Liver (tissue), 8 donors: ENCODE measurements at regions not wholly inside any gene's neighbourhood (a gene's known extent, or its start where the extent isn't known, plus 50 kb on each side); places are given as distances from the start of the nearest gene placed in this dataset.

ENCODE experiments used
- DNase-seq: peaks from one replicate; pipeline ENCODE4 v3.0.0-alpha.2; 2017; ENCODE audit warnings: low spot score
- H3K27ac ChIP-seq, 2 donors: one replicate each; pipeline ENCODE4 v1.7.0; 2013; ENCODE audit warnings: inconsistent platforms in 2 of 2, low read length in 2 of 2, control low read depth in 1 of 2, low read depth in 1 of 2, mild to moderate bottlenecking in 1 of 2
- H3K27me3 ChIP-seq, 4 donors: one replicate each; pipeline versions ENCODE4 v1.6.1 to v1.7.0; 2013; ENCODE audit warnings: low read length in 3 of 4, inconsistent platforms in 1 of 4, mild to moderate bottlenecking in 1 of 4, moderate library complexity in 1 of 4; ENCODE audit not compliant: control insufficient read depth in 4 of 4, insufficient read depth in 4 of 4
- H3K36me3 ChIP-seq, 4 donors: one replicate each; pipeline versions ENCODE4 v1.6.1 to v1.7.0; 2013; ENCODE audit warnings: low read length in 3 of 4, mild to moderate bottlenecking in 3 of 4, low read depth in 1 of 4, moderate library complexity in 1 of 4; ENCODE audit not compliant: control insufficient read depth in 4 of 4, insufficient read depth in 3 of 4
- H3K4me1 ChIP-seq, 4 donors: one replicate each; pipeline versions ENCODE4 v1.6.1 to v1.7.0; 2013; ENCODE audit warnings: low read length in 3 of 4, mild to moderate bottlenecking in 3 of 4, moderate library complexity in 1 of 4; ENCODE audit not compliant: control insufficient read depth in 4 of 4, insufficient read depth in 4 of 4
- H3K4me3 ChIP-seq, 3 donors: one replicate each; pipeline versions ENCODE4 v1.6.1 to v1.7.0; 2013; ENCODE audit warnings: low read length in 3 of 3, control low read depth in 1 of 3, low read depth in 1 of 3, mild to moderate bottlenecking in 1 of 3
- H3K9ac ChIP-seq, 2 donors: one replicate each; pipeline ENCODE4 v1.7.0; 2013; ENCODE audit warnings: low read length in 2 of 2, mild to moderate bottlenecking in 2 of 2, moderate library complexity in 2 of 2, control low read depth in 1 of 2, low read depth in 1 of 2
- H3K9me3 ChIP-seq, 4 donors: one replicate each; pipeline versions ENCODE4 v1.6.1 to v1.7.0; 2013; ENCODE audit warnings: low read length in 3 of 4; ENCODE audit not compliant: control insufficient read depth in 4 of 4
- ATF3 ChIP-seq: IDR thresholded peaks from 2 replicates; pipeline ENCODE4 v1.6.1; 2016; ENCODE audit warnings: antibody characterized with exemption
- CTCF ChIP-seq: fragments of 150-350 bp; IDR thresholded peaks from 2 replicates; pipeline ENCODE4 v1.5.1; 2017; ENCODE audit warnings: improper control_type of control experiment, low read depth, low read length; ENCODE audit not compliant: missing input control
- FOXA1 ChIP-seq: IDR thresholded peaks from 2 replicates; pipeline ENCODE4 v1.6.1; 2016; ENCODE audit warnings: antibody characterized with exemption
- FOXA2 ChIP-seq: IDR thresholded peaks from 2 replicates; pipeline ENCODE4 v1.6.1; 2016; ENCODE audit warnings: antibody characterized with exemption
- HNF4A ChIP-seq, 2 donors: conservative IDR thresholded peaks; 2 replicates each; pipeline ENCODE4 v1.6.1; 2016; ENCODE audit warnings: antibody characterized with exemption in 2 of 2, mild to moderate bottlenecking in 2 of 2
- HNF4G ChIP-seq: IDR thresholded peaks from 2 replicates; pipeline ENCODE4 v1.6.1; 2016; ENCODE audit warnings: antibody characterized with exemption
- JUND ChIP-seq, 2 donors: IDR thresholded peaks; 2 replicates each; pipeline ENCODE4 v1.6.1; 2016; ENCODE audit warnings: antibody characterized with exemption in 2 of 2
- MAX ChIP-seq: IDR thresholded peaks from 2 replicates; pipeline ENCODE4 v1.6.1; 2016; ENCODE audit warnings: antibody characterized with exemption
- NR2F2 ChIP-seq: IDR thresholded peaks from 2 replicates; pipeline ENCODE4 v1.6.1; 2016; ENCODE audit warnings: antibody characterized with exemption
- RAD21 ChIP-seq, 2 donors: IDR thresholded peaks; 2 replicates each; pipeline ENCODE4 v1.6.1; 2016; ENCODE audit warnings: antibody characterized with exemption in 2 of 2, mild to moderate bottlenecking in 2 of 2
- REST ChIP-seq: IDR thresholded peaks from 2 replicates; pipeline ENCODE4 v1.6.1; 2016; ENCODE audit warnings: antibody characterized with exemption, mild to moderate bottlenecking
- RXRA ChIP-seq, 2 donors: IDR thresholded peaks; 2 replicates each; pipeline ENCODE4 v1.6.1; 2017 to 2018; ENCODE audit warnings: antibody characterized with exemption in 2 of 2, mild to moderate bottlenecking in 1 of 2
- SP1 ChIP-seq: IDR thresholded peaks from 2 replicates; pipeline ENCODE4 v1.6.1; 2018; ENCODE audit warnings: antibody characterized with exemption, mild to moderate bottlenecking
- TAF1 ChIP-seq: conservative IDR thresholded peaks from 2 replicates; pipeline ENCODE4 v1.6.1; 2016; ENCODE audit warnings: antibody characterized with exemption, mild to moderate bottlenecking
- YY1 ChIP-seq: IDR thresholded peaks from 2 replicates; pipeline ENCODE4 v1.6.1; 2016; ENCODE audit warnings: antibody characterized with exemption, mild to moderate bottlenecking
- ZBTB33 ChIP-seq: IDR thresholded peaks from 2 replicates; pipeline ENCODE4 v1.6.1; 2016; ENCODE audit warnings: antibody characterized with exemption
- WGBS: extraction: QIAGEN DNeasy Blood & Tissue Kit; methylation state at CpG from one replicate; pipeline ENCODE4 v1.1.7; 2013; 5-methylcytosine and 5-hydroxymethylcytosine counted together
- donor health status: healthy.
- donor health status: healthy.
- donor health status: healthy.
- donor health status: healthy.
- donor health status: healthy.

GRCh38 chr2:84212611-84213314 is 246.3 kb downstream of the SUCLG1 start:
- H3K9ac ChIP-seq: no peak overlapping the region
- H3K27ac ChIP-seq: no peak overlapping the region
- H3K4me1 ChIP-seq: no peaks in the 10 kb centered on the region
- WGBS: 77% methylated on average over 5 of the region's 5 CpGs
- no peaks in the 10 kb centered on the region for H3K36me3 ChIP-seq
- no peak overlapping the region for H3K4me3 ChIP-seq
- no peak for TF ChIP-seq HNF4G
- TF ChIP-seq REST: no peak
- TF ChIP-seq FOXA1: no peak
- no peak for TF ChIP-seq RAD21 (IDR thresholded peaks at IDR 0.05)
- TF ChIP-seq HNF4A (conservative IDR thresholded peaks at IDR 0.05): no peak
- TF ChIP-seq TAF1: no peak
- H3K9me3 ChIP-seq: no peaks in the 10 kb centered on the region
- H3K27me3 ChIP-seq: peaks cover 0 to 5% (median 0%) of the 10 kb centered on the region in 4 donors
- no peak for DNase-seq

- no peak for DNase-seq
- 61% methylated on average over 7 of the region's 7 CpGs for WGBS
Measured at GRCh38 chr2:84209941-84210340, 249.1 kb downstream of the SUCLG1 start.

GRCh38 chr2:84204995-84205394 is 254.1 kb downstream of the SUCLG1 start:
- Histone ChIP-seq H3K4me1 (no peaks in the 10 kb centered on the region), H3K4me3 (no peak overlapping the region), H3K9me3 (no peaks in the 10 kb centered on the region), H3K27ac (no peak overlapping the region), H3K9ac (no peak overlapping the region), H3K27me3 (no peaks in the 10 kb centered on the region), H3K36me3 (no peaks in the 10 kb centered on the region)
- 90% methylated on average over 3 of the region's 3 CpGs for WGBS
- no peak for DNase-seq
- TF ChIP-seq CTCF: no peak
- TF ChIP-seq HNF4G: no peak
- no peak for TF ChIP-seq FOXA1
- no peak for TF ChIP-seq ATF3
- TF ChIP-seq SP1: no peak
- no peak for TF ChIP-seq TAF1
- TF ChIP-seq REST: no peak
- no peak for TF ChIP-seq RAD21 (IDR thresholded peaks at IDR 0.05)
- TF ChIP-seq YY1: no peak
- no peak for TF ChIP-seq MAX
- no peak for TF ChIP-seq JUND (IDR thresholded peaks at IDR 0.05)
- no peak for TF ChIP-seq NR2F2
- TF ChIP-seq RXRA (IDR thresholded peaks at IDR 0.05): no peak
- no peak for TF ChIP-seq ZBTB33
- no peak for TF ChIP-seq HNF4A (conservative IDR thresholded peaks at IDR 0.05)
- TF ChIP-seq FOXA2: no peak

More at GRCh38 chr2:84209941-84210340, 249.1 kb downstream of the SUCLG1 start:
- no peaks in the 10 kb centered on the region for H3K36me3 ChIP-seq
- H3K9ac ChIP-seq: no peak overlapping the region
- H3K4me3 ChIP-seq: no peak overlapping the region
- peaks cover 0 to 5% (median 0%) of the 10 kb centered on the region in 4 donors for H3K27me3 ChIP-seq
- no peaks in the 10 kb centered on the region for H3K4me1 ChIP-seq
- H3K9me3 ChIP-seq: no peaks in the 10 kb centered on the region
- TF ChIP-seq FOXA1 (no peak), HNF4G (no peak)
- no peak overlapping the region for H3K27ac ChIP-seq
